ENCODE measurements at regions not wholly inside any gene's neighbourhood (a gene's known extent, or its start where the extent isn't known, plus 50 kb on each side); places are given as distances from the start of the nearest gene placed in this dataset.
"Not testable (repeated sequence)": the region's sequence is repeated elsewhere in the genome, so short reads cannot be mapped to it uniquely, and the experiment has no call there.

- H3K27ac ChIP-seq = no peak overlapping the region
- TF ChIP-seq, protein P1, sequence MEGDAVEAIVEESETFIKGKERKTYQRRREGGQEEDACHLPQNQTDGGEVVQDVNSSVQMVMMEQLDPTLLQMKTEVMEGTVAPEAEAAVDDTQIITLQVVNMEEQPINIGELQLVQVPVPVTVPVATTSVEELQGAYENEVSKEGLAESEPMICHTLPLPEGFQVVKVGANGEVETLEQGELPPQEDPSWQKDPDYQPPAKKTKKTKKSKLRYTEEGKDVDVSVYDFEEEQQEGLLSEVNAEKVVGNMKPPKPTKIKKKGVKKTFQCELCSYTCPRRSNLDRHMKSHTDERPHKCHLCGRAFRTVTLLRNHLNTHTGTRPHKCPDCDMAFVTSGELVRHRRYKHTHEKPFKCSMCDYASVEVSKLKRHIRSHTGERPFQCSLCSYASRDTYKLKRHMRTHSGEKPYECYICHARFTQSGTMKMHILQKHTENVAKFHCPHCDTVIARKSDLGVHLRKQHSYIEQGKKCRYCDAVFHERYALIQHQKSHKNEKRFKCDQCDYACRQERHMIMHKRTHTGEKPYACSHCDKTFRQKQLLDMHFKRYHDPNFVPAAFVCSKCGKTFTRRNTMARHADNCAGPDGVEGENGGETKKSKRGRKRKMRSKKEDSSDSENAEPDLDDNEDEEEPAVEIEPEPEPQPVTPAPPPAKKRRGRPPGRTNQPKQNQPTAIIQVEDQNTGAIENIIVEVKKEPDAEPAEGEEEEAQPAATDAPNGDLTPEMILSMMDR (IDR thresholded peaks at IDR 0.05) = no peak
- no peak for TF ChIP-seq ZFX (IDR thresholded peaks at IDR 0.05; ENCODE audit: borderline replicate concordance)
Measured at GRCh38 chrX:5672099-5672498, 556.6 kb downstream of the NLGN4X start.

DNA sequence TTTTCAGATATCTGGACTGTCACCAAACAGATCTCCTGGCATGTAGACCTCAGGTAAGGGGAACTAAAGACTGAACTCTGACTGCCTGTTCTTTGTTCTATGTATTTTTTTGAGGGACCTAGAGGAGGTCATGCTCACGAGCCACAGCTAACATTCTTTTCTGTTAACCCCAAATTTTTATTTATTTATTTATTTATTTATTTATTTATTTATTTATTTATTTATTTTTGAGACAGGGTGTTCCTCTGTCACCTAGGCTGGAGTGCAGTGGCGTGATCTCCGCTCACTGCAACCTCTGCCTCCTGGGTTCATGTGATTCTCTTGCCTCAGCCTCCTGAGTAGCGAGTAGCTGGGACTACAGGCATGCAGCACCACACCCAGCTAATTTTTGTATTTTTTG, 562.0 kb downstream of the NLGN4X start:
- not testable (repeated sequence) for H3K27ac ChIP-seq

DNA sequence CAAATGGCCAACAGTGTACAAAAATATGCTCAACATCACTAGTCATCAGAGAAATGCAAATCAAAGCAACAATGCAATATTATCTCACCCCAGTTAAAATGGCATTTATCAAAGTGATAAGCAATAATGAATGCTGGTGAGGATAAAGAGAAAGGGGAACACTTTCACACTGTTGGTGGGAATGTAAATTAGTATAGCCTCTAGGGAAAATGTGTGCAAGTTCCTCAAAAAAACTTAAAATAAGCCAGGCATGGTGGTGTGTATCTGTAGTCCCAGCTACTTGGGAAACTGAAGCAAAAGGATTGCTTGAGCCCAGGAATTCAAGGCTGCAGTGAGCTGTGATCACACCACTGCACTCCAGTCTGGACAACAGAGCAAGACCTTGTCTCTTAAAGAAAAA, 572.1 kb downstream of the NLGN4X start:
- H3K27ac ChIP-seq = no peak overlapping the region
- TF ChIP-seq, protein P1 (IDR thresholded peaks at IDR 0.05) = no peak
- no peak for TF ChIP-seq ZFX (IDR thresholded peaks at IDR 0.05; ENCODE audit: borderline replicate concordance)

DNA sequence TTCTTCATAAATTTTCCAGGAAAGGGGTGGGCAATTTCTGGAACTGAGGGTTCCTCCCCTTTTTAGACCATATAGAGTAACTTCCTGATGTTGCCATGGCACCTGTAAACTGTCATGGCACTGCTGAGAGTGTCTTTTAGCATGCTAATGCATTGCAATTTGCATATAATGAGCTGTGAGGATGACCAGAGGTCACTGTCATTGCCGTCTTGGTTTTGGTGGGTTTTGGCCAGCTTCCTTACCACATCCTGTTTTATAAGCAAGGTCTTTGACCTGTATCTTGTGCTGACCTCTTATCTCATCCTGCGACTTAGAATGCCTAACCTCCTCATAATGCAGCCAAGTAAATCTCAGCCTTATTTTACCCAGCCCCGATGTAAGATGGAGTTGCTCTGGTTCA, 577.8 kb downstream of the NLGN4X start:
- no peak overlapping the region for H3K27ac ChIP-seq
- TF ChIP-seq, protein P1 (IDR thresholded peaks at IDR 0.05) = no peak
- no peak for TF ChIP-seq ZFX (IDR thresholded peaks at IDR 0.05; ENCODE audit: borderline replicate concordance)

GRCh38 chrX:5648941-5649568, 579.6 kb downstream of the NLGN4X start:
- TF ChIP-seq, protein P1 (IDR thresholded peaks at IDR 0.05) = no peak
- TF ChIP-seq ZFX (IDR thresholded peaks at IDR 0.05; ENCODE audit: borderline replicate concordance) = no peak
- no peak overlapping the region for H3K27ac ChIP-seq

DNA sequence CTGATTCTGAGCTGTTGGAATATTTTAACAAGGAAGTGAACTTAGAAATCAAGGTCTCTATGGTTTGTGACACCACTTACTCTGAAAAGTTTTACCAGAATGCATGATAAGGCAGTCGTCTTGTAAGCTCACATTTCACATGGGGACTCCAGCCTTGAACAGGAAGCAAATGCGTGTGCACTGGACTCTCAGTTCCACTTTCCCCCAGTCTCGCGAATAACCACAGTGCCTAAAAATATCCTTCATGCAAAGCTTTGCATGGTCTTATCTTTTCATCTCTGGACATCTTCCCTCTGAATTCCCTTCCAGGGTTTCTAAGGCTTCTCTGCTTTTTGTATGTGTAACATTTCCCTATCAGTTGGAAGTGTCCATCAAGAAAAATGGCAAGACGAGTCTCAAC, 581.8 kb downstream of the NLGN4X start:
- H3K27ac ChIP-seq = no peak overlapping the region
- TF ChIP-seq, protein P1 (IDR thresholded peaks at IDR 0.05) = no peak
- TF ChIP-seq ZFX (IDR thresholded peaks at IDR 0.05; ENCODE audit: borderline replicate concordance) = no peak

DNA sequence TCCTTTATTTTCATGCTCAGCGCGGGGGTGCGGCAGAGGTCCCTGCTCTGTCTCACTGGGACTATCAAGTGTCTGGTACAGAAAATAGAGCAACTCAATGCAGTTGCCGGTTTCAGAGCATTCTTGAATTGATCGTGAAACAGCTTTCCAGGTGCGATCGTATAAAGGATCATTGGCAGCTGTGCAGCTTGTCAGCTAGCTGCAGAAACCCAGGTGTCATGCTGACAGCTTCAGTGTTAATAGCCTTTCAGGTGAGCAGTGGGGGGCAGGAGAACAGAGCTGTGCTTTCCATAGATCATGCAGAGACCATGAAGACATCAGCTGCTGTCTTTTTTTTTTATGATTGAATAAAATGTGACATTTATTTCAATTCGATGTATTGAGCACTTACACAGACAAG, 583.9 kb downstream of the NLGN4X start:
- TF ChIP-seq ZFX (IDR thresholded peaks at IDR 0.05; ENCODE audit: borderline replicate concordance) = no peak
- TF ChIP-seq, protein P1 (IDR thresholded peaks at IDR 0.05) = no peak
- no peak overlapping the region for H3K27ac ChIP-seq

DNA sequence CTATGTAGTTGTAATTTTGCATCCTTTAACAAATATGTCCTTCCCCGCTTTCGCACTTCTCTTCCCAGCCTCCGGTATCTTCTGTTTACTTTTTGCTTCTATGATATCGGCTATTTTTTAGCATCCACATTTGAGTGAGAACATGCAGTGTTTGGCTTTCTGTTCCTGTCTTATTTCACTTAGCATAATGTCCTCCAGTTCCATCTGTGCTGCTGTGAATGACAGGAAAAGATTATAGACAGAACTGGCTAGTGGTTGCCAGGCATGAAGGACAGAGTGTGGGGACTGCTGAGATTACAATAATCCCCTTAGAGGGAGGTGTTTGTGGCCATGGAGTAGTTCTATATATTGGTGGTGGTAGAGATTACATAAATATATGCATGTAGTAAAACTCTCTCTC, 588.6 kb downstream of the NLGN4X start:
- H3K27ac ChIP-seq = no peak overlapping the region
- no peak for TF ChIP-seq ZFX (IDR thresholded peaks at IDR 0.05; ENCODE audit: borderline replicate concordance)
- TF ChIP-seq, protein P1 (IDR thresholded peaks at IDR 0.05) = no peak
